ENCODE measurements at regions not wholly inside any gene's neighbourhood (a gene's known extent, or its start where the extent isn't known, plus 50 kb on each side); places are given as distances from the start of the nearest gene placed in this dataset.

GRCh38 chr7:137172105-137172590 lies 171.4 kb downstream of the PTN start:
- DNase-seq, result no peak

GRCh38 chr7:137169282-137169698 lies 174.2 kb downstream of the PTN start:
- peak; percentile 87 to 90 for DNase-seq

GRCh38 chr7:137167609-137168008 lies 175.9 kb downstream of the PTN start:
- no peak for DNase-seq

- DNase-seq, result no peak
Measured at GRCh38 chr7:137166363-137166762, 177.2 kb downstream of the PTN start.

GRCh38 chr7:137165786-137166185 lies 177.7 kb downstream of the PTN start:
- DNase-seq, result no peak

- no peak for DNase-seq
Measured at GRCh38 chr7:137165241-137165640, 178.3 kb downstream of the PTN start.

- DNase-seq, result no peak
Measured at GRCh38 chr7:137164251-137164650, 179.3 kb downstream of the PTN start.

- DNase-seq, result no peak
Measured at GRCh38 chr7:137160236-137160635, 183.3 kb downstream of the PTN start.

GRCh38 chr7:137157256-137157655 lies 186.3 kb downstream of the PTN start:
- DNase-seq, result no peak

- DNase-seq, result no peak
Measured at GRCh38 chr7:137151690-137152052, 191.9 kb downstream of the PTN start.

GRCh38 chr7:137151041-137151689 lies 192.4 kb downstream of the PTN start:
- DNase-seq, result peak in 1 of 2 experiments; percentile 7

- no peak for DNase-seq
Measured at GRCh38 chr7:137147338-137147720, 196.2 kb downstream of the PTN start.

GRCh38 chr7:137146552-137147337 lies 196.8 kb downstream of the PTN start:
- DNase-seq, result no peak

GRCh38 chr7:137146012-137146455 lies 197.5 kb downstream of the PTN start:
- DNase-seq, result no peak

- no peak for DNase-seq
Measured at GRCh38 chr7:137142376-137142775, 201.2 kb downstream of the PTN start.

- DNase-seq, result no peak
Measured at GRCh38 chr7:137135654-137136350, 207.7 kb downstream of the PTN start.

GRCh38 chr7:137130751-137131158 lies 212.8 kb downstream of the PTN start:
- no peak for DNase-seq

- no peak for DNase-seq
Measured at GRCh38 chr7:137129025-137129424, 214.5 kb downstream of the PTN start.

- no peak for DNase-seq
Measured at GRCh38 chr7:137127806-137128205, 215.7 kb downstream of the PTN start.

- no peak for DNase-seq
Measured at GRCh38 chr7:137127058-137127457, 216.5 kb downstream of the PTN start.

GRCh38 chr7:137122145-137122544 lies 221.4 kb downstream of the PTN start:
- no peak for DNase-seq

- no peak for DNase-seq
Measured at GRCh38 chr7:137120690-137121089, 222.8 kb downstream of the PTN start.

- no peak for DNase-seq
Measured at GRCh38 chr7:137110535-137110934, 233.0 kb downstream of the PTN start.

- DNase-seq, result no peak
Measured at GRCh38 chr7:137110091-137110509, 233.4 kb downstream of the PTN start.

Data from SHP77 (cell line).